ENCODE measurements at regions not wholly inside any gene's neighbourhood (a gene's known extent, or its start where the extent isn't known, plus 50 kb on each side); places are given as distances from the start of the nearest gene placed in this dataset.

GRCh38 chr4:124541652-124542420 lies 170.7 kb downstream of the ANKRD50 start:
- Histone ChIP-seq H3K9me3 (ENCODE audit: control extremely low read depth in 1 of 3, control insufficient read depth in 2 of 3, insufficient read depth in 1 of 3, low read length in 2 of 3) (no peaks in the 10 kb centered on the region), H3K27me3 (replicated peaks in 1 of 4; ENCODE audit: control extremely low read depth in 1 of 4, control insufficient read depth in 3 of 4, insufficient read depth in 4 of 4, low read length in 3 of 4) (no peaks in the 10 kb centered on the region), H4K20me1 (ENCODE audit: control insufficient read depth, insufficient read depth, low read length, poor library complexity, severe bottlenecking) (no peaks in the 10 kb centered on the region), H3K4me2 (replicated peaks; ENCODE audit: low read depth, low read length, poor library complexity, severe bottlenecking) (no peak overlapping the region), H3K27ac (ENCODE audit: low read length in 2 of 2) (no peak overlapping the region), H3K79me2 (ENCODE audit: control insufficient read depth, insufficient read depth, low read length) (no peaks in the 10 kb centered on the region), H3K4me1 (ENCODE audit: control insufficient read depth in 2 of 2, insufficient read depth in 2 of 2, low read length in 2 of 2) (no peaks in the 10 kb centered on the region), H3K9ac (ENCODE audit: low read length) (no peak overlapping the region), H2AFZ (ENCODE audit: insufficient read depth, low read depth, low read length, poor library complexity, severe bottlenecking) (no peak overlapping the region), H3K4me3 (ENCODE audit: control extremely low read depth in 1 of 5, extremely low read depth in 1 of 5, insufficient read depth in 1 of 5, low read depth in 2 of 5, low read length in 4 of 5) (no peak overlapping the region), H3K36me3 (replicated peaks in 1 of 2; ENCODE audit: control extremely low read depth in 1 of 2, control insufficient read depth in 1 of 2, extremely low read depth in 1 of 2, insufficient read depth in 2 of 2, low read length in 1 of 2) (no peaks in the 10 kb centered on the region)
- Mint-ChIP-seq H3K4me3 (no peak overlapping the region), H3K27ac (no peak overlapping the region), H3K4me1 (no peaks in the 10 kb centered on the region), H3K27me3 (no peaks in the 10 kb centered on the region), H3K9me3 (ENCODE audit: insufficient read depth) (no peaks in the 10 kb centered on the region)
- POLR2A ChIA-PET = no interaction called here
- DNase-seq = no peak
- no CpG with 5 or more reads among the region's 4 CpGs for WGBS (ENCODE audit: insufficient coverage)
- intact Hi-C loops (cut with micrococcal nuclease) = no loop called here
- CTCF ChIA-PET = no interaction called here
- ATAC-seq (ENCODE audit: low read depth) = no peak
- TF ChIP-seq CTCF (IDR thresholded peaks at IDR 0.05) (no peak), EZH2 (IDR thresholded peaks at IDR 0.05; ENCODE audit: borderline replicate concordance, insufficient read depth, low read depth, low read length, poor library complexity, severe bottlenecking) (no peak)

GRCh38 chr4:124555959-124556358 lies 156.6 kb downstream of the ANKRD50 start:
- Histone ChIP-seq H3K4me2 (replicated peaks; ENCODE audit: low read depth, low read length, poor library complexity, severe bottlenecking) (no peak overlapping the region), H3K27me3 (replicated peaks in 1 of 4; ENCODE audit: control extremely low read depth in 1 of 4, control insufficient read depth in 3 of 4, insufficient read depth in 4 of 4, low read length in 3 of 4) (no peaks in the 10 kb centered on the region), H3K9me3 (ENCODE audit: control extremely low read depth in 1 of 3, control insufficient read depth in 2 of 3, insufficient read depth in 1 of 3, low read length in 2 of 3) (peaks cover 0 to 1% (median 0%) of the 10 kb centered on the region in 3 donors), H4K20me1 (ENCODE audit: control insufficient read depth, insufficient read depth, low read length, poor library complexity, severe bottlenecking) (no peaks in the 10 kb centered on the region), H3K9ac (ENCODE audit: low read length) (no peak overlapping the region), H3K36me3 (replicated peaks in 1 of 2; ENCODE audit: control extremely low read depth in 1 of 2, control insufficient read depth in 1 of 2, extremely low read depth in 1 of 2, insufficient read depth in 2 of 2, low read length in 1 of 2) (no peaks in the 10 kb centered on the region), H3K27ac (ENCODE audit: low read length in 2 of 2) (no peak overlapping the region), H3K4me3 (ENCODE audit: control extremely low read depth in 1 of 5, extremely low read depth in 1 of 5, insufficient read depth in 1 of 5, low read depth in 2 of 5, low read length in 4 of 5) (no peak overlapping the region), H2AFZ (ENCODE audit: insufficient read depth, low read depth, low read length, poor library complexity, severe bottlenecking) (no peak overlapping the region), H3K79me2 (ENCODE audit: control insufficient read depth, insufficient read depth, low read length) (no peaks in the 10 kb centered on the region), H3K4me1 (ENCODE audit: control insufficient read depth in 2 of 2, insufficient read depth in 2 of 2, low read length in 2 of 2) (no peaks in the 10 kb centered on the region)
- Mint-ChIP-seq H3K27ac (no peak overlapping the region), H3K4me1 (no peaks in the 10 kb centered on the region), H3K9me3 (ENCODE audit: insufficient read depth) (no peaks in the 10 kb centered on the region), H3K27me3 (no peaks in the 10 kb centered on the region), H3K4me3 (no peak overlapping the region)
- DNase-seq = no peak
- intact Hi-C loops (cut with micrococcal nuclease) = no loop called here
- no peak for TF ChIP-seq EZH2 (IDR thresholded peaks at IDR 0.05; ENCODE audit: borderline replicate concordance, insufficient read depth, low read depth, low read length, poor library complexity, severe bottlenecking)
- TF ChIP-seq CTCF (IDR thresholded peaks at IDR 0.05) = no peak
- POLR2A ChIA-PET = no interaction called here
- WGBS (ENCODE audit: insufficient coverage) = 89% methylated on average over 6 of the region's 8 CpGs
- CTCF ChIA-PET = no interaction called here
- no peak for ATAC-seq (ENCODE audit: low read depth)

Measured in B cell (primary cell).